ENCODE measurements at regions not wholly inside any gene's neighbourhood (a gene's known extent, or its start where the extent isn't known, plus 50 kb on each side); places are given as distances from the start of the nearest gene placed in this dataset.

- Histone ChIP-seq H3K27me3 (no peaks in the 10 kb centered on the region), H3K27ac (no peak overlapping the region), H3K4me1 (no peaks in the 10 kb centered on the region), H3K36me3 (no peaks in the 10 kb centered on the region), H3K9me3 (no peaks in the 10 kb centered on the region), H3K4me3 (no peak overlapping the region)
- no peak for TF ChIP-seq CTCF (IDR thresholded peaks at IDR 0.05)
- no peak for DNase-seq (ENCODE audit: low spot score)
These were observed 308.2 kb downstream of the ACTL7B start for GRCh38 chr9:108547411-108548135.

GRCh38 chr9:108546215-108546614, 309.6 kb downstream of the ACTL7B start:
- Histone ChIP-seq H3K4me3 (no peak overlapping the region), H3K9me3 (no peaks in the 10 kb centered on the region), H3K4me1 (no peaks in the 10 kb centered on the region), H3K27ac (no peak overlapping the region), H3K27me3 (no peaks in the 10 kb centered on the region), H3K36me3 (no peaks in the 10 kb centered on the region)
- no peak for DNase-seq (ENCODE audit: low spot score)
- no peak for TF ChIP-seq CTCF (IDR thresholded peaks at IDR 0.05)

GRCh38 chr9:108545436-108545835, 310.4 kb downstream of the ACTL7B start:
- no peak overlapping the region for H3K27ac ChIP-seq
- H3K27me3 ChIP-seq: no peaks in the 10 kb centered on the region
- H3K4me1 ChIP-seq: no peaks in the 10 kb centered on the region
- no peak for DNase-seq (ENCODE audit: low spot score)
- no peak overlapping the region for H3K4me3 ChIP-seq
- no peaks in the 10 kb centered on the region for H3K9me3 ChIP-seq
- H3K36me3 ChIP-seq: no peaks in the 10 kb centered on the region
- no peak for TF ChIP-seq CTCF (IDR thresholded peaks at IDR 0.05)

DNA sequence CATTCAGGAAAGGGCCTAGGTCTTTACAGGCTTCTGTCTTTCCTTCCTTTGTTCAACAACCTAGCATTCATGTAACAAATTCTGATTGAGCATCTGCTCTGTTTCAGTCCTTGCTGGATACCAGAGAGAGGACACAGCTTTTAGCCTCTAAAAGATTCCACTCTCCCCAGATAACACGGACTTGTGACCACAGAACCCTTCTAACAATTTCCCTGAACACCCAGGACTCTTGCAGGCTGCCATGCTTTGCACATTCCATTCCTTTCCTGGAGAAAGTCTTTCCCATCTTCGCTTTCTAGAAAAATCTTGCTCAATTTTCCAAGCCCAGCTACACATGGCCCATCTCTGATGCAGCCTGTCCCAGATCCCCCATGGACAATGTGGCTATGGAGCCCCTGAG, 310.9 kb downstream of the ACTL7B start:
- Histone ChIP-seq H3K9me3 (no peaks in the 10 kb centered on the region), H3K4me1 (no peaks in the 10 kb centered on the region), H3K4me3 (no peak overlapping the region), H3K27ac (no peak overlapping the region), H3K27me3 (no peaks in the 10 kb centered on the region), H3K36me3 (no peaks in the 10 kb centered on the region)
- DNase-seq (ENCODE audit: low spot score): no peak
- TF ChIP-seq CTCF (IDR thresholded peaks at IDR 0.05): no peak

DNA sequence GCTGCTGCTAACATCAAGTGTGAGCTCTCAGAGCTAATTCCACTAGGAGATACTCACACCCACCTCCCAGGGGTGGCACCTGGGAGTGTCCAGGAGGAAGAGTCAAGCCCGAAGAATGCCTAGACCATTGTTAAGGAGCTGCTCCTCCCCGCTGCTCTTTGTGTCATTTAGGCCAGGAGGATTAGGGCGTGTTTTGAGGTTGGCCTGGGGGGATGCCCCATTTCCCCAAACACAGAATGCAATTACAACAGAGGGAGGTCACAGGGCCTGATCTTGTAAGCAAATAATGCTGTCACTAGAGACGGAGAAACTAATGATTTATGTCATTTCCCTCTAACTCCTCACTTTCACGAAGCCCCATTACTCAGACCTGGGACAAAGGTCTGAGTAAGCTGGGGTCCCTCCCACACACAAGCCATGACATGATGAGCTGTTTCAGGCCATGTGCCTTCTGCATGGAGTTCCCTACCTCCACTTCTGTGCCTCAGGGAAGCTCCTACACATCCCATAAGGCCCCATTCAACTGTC, 312.5 kb downstream of the ACTL7B start:
- H3K9me3 ChIP-seq: no peaks in the 10 kb centered on the region

More for the DNA sequence above, 312.5 kb downstream of the ACTL7B start:
- no peak for TF ChIP-seq CTCF (IDR thresholded peaks at IDR 0.05)
- Histone ChIP-seq H3K4me1 (no peaks in the 10 kb centered on the region), H3K27ac (no peak overlapping the region), H3K27me3 (no peaks in the 10 kb centered on the region), H3K36me3 (no peaks in the 10 kb centered on the region), H3K4me3 (no peak overlapping the region)
- DNase-seq (ENCODE audit: low spot score): no peak
